Gastrocnemius medialis (tissue), 4 donors: ENCODE measurements at regions not wholly inside any gene's neighbourhood (a gene's known extent, or its start where the extent isn't known, plus 50 kb on each side); places are given as distances from the start of the nearest gene placed in this dataset.

Experiments
- ATAC-seq, 2 donors: fragments of 150-250 bp; one replicate each; pipeline ENCODE4 v1.9.1; 2016
- DNase-seq, 2 donors: peaks; one replicate each; pipeline ENCODE4 v3.0.0-alpha.2; 2019
- H3K27ac ChIP-seq, 4 donors: fragments of 200-600 bp; sonication (generic); 1 replicate in 1 of 4; 2 replicates in 3 of 4; pipeline ENCODE4 v1.5.1; 2016 to 2018; ENCODE audit warnings: mild to moderate bottlenecking in 2 of 4, moderate library complexity in 1 of 4
- H3K27me3 ChIP-seq, 3 donors: fragments of 200-600 bp; sonication (generic) in 2 of 3; 1 replicate in 1 of 3; 2 replicates in 2 of 3; pipeline versions ENCODE4 v1.5.1 to v1.6.0; 2016 to 2019; ENCODE audit warnings: mild to moderate bottlenecking in 1 of 3, moderate library complexity in 1 of 3
- H3K36me3 ChIP-seq, 2 donors: fragments of 200-600 bp; sonication (generic) in 1 of 2; one replicate each; pipeline ENCODE4 v1.5.1; 2017 to 2018
- H3K4me1 ChIP-seq, 2 donors: fragments of 200-600 bp; sonication (generic) in 1 of 2; one replicate each; pipeline ENCODE4 v1.5.1; 2016 to 2017; ENCODE audit warnings: mild to moderate bottlenecking in 2 of 2
- H3K4me3 ChIP-seq, 4 donors: fragments of 200-600 bp; sonication (generic) in 3 of 4; 1 replicate in 1 of 4; 2 replicates in 3 of 4; pipeline ENCODE4 v1.5.1; 2016 to 2019; ENCODE audit warnings: mild to moderate bottlenecking in 2 of 4
- H3K9me3 ChIP-seq, 3 donors: fragments of 200-600 bp; sonication (generic) in 2 of 3; 1 replicate in 1 of 3; 2 replicates in 2 of 3; pipeline ENCODE4 v1.5.1; 2016 to 2019
- CTCF ChIP-seq, 5 experiments: fragments of 450-650 bp in 3 of 5; fragments of 200-600 bp in 2 of 5; sonication (generic) in 2 of 5; IDR thresholded peaks in 4 of 5; conservative IDR thresholded peaks in 1 of 5; 1 replicate in 4 of 5; 2 replicates in 1 of 5; pipeline ENCODE4 v1.5.1; 2016 to 2019; ENCODE audit warnings: antibody characterized with exemption in 5 of 5, mild to moderate bottlenecking in 3 of 5, moderate library complexity in 3 of 5
- POLR2A ChIP-seq, 2 donors: fragments of 450-650 bp; IDR thresholded peaks; one replicate each; pipeline ENCODE4 v1.6.1; 2017; ENCODE audit warnings: antibody characterized with exemption in 2 of 2, mild to moderate bottlenecking in 2 of 2, moderate library complexity in 2 of 2
- in situ Hi-C, 4 donors: fragments of 200-750 bp; cut with MboI; loops; one replicate each; pipeline versions ENCODE4 v1.15.0 to v1.8.0; 2017; ENCODE audit warnings: low sequenced_read_pairs in 4 of 4
- intact Hi-C: fragments of 100-400 bp; cut with DNase I; formaldehyde crosslinking; loops from one replicate; pipeline ENCODE4 v1.15.1; 2023; ENCODE audit warnings: low total_unique reads

- DNase-seq (no peak), ATAC-seq (no peak)
- in situ Hi-C loops, result no loop called here
- Histone ChIP-seq H3K27me3 (no peaks in the 10 kb centered on the region), H3K4me3 (no peak overlapping the region), H3K27ac (no peak overlapping the region), H3K4me1 (no peaks in the 10 kb centered on the region), H3K9me3 (no peaks in the 10 kb centered on the region), H3K36me3 (no peaks in the 10 kb centered on the region)
- TF ChIP-seq POLR2A (IDR thresholded peaks at IDR 0.05), result no peak
- TF ChIP-seq CTCF (IDR thresholded peaks at IDR 0.05 in 4 of 5, conservative IDR thresholded peaks at IDR 0.05 in 1 of 5), result no peak
- intact Hi-C loops, result no loop called here
Measured at GRCh38 chr10:2915412-2915811, 151.9 kb upstream of the PFKP start.

- ATAC-seq (no peak), DNase-seq (no peak)
- Histone ChIP-seq H3K36me3 (no peaks in the 10 kb centered on the region), H3K27me3 (no peaks in the 10 kb centered on the region), H3K9me3 (no peaks in the 10 kb centered on the region), H3K4me1 (no peaks in the 10 kb centered on the region), H3K4me3 (no peak overlapping the region), H3K27ac (no peak overlapping the region)
- TF ChIP-seq CTCF (IDR thresholded peaks at IDR 0.05 in 4 of 5, conservative IDR thresholded peaks at IDR 0.05 in 1 of 5), result no peak
- in situ Hi-C loops, result no loop called here
- intact Hi-C loops, result no loop called here
Measured at GRCh38 chr10:2914741-2915140, 152.6 kb upstream of the PFKP start.

GRCh38 chr10:2913474-2913873 lies 153.9 kb upstream of the PFKP start:
- DNase-seq, result no peak
- Histone ChIP-seq H3K27me3 (no peaks in the 10 kb centered on the region), H3K4me3 (no peak overlapping the region), H3K9me3 (no peaks in the 10 kb centered on the region), H3K27ac (no peak overlapping the region), H3K4me1 (no peaks in the 10 kb centered on the region), H3K36me3 (no peaks in the 10 kb centered on the region)
- no peak for ATAC-seq
- TF ChIP-seq CTCF (IDR thresholded peaks at IDR 0.05 in 4 of 5, conservative IDR thresholded peaks at IDR 0.05 in 1 of 5) (no peak), POLR2A (IDR thresholded peaks at IDR 0.05) (no peak)
- intact Hi-C loops (no loop called here), in situ Hi-C loops (no loop called here)

GRCh38 chr10:2910656-2911055 lies 156.7 kb upstream of the PFKP start:
- H3K27me3 ChIP-seq, result peaks cover 0 to 3% (median 0%) of the 10 kb centered on the region in 3 donors
- intact Hi-C loops (no loop called here), in situ Hi-C loops (no loop called here)
- ATAC-seq, result no peak
- no peak overlapping the region for H3K27ac ChIP-seq
- TF ChIP-seq POLR2A (IDR thresholded peaks at IDR 0.05), result no peak
- no peak for TF ChIP-seq CTCF (IDR thresholded peaks at IDR 0.05 in 4 of 5, conservative IDR thresholded peaks at IDR 0.05 in 1 of 5)
- no peaks in the 10 kb centered on the region for H3K36me3 ChIP-seq
- no peak overlapping the region for H3K4me3 ChIP-seq
- H3K4me1 ChIP-seq, result no peaks in the 10 kb centered on the region
- no peak for DNase-seq
- no peaks in the 10 kb centered on the region for H3K9me3 ChIP-seq

- Histone ChIP-seq H3K4me3 (no peak overlapping the region), H3K27ac (no peak overlapping the region), H3K36me3 (no peaks in the 10 kb centered on the region), H3K9me3 (no peaks in the 10 kb centered on the region), H3K27me3 (peaks cover 0 to 7% (median 3%) of the 10 kb centered on the region in 3 donors), H3K4me1 (no peaks in the 10 kb centered on the region)
- intact Hi-C loops, result no loop called here
- ATAC-seq (no peak), DNase-seq (no peak)
- in situ Hi-C loops, result no loop called here
- TF ChIP-seq CTCF (IDR thresholded peaks at IDR 0.05 in 4 of 5, conservative IDR thresholded peaks at IDR 0.05 in 1 of 5), result no peak
- TF ChIP-seq POLR2A (IDR thresholded peaks at IDR 0.05), result no peak
Measured at GRCh38 chr10:2909921-2910320, 157.4 kb upstream of the PFKP start.
